HuH-7 (cell line): ENCODE measurements at regions not wholly inside any gene's neighbourhood (a gene's known extent, or its start where the extent isn't known, plus 50 kb on each side); places are given as distances from the start of the nearest gene placed in this dataset.

Experiments used
- DNase-seq: peaks from one replicate; pipeline ENCODE4 v3.0.0; 2011; ENCODE audit warnings: low spot score

DNA sequence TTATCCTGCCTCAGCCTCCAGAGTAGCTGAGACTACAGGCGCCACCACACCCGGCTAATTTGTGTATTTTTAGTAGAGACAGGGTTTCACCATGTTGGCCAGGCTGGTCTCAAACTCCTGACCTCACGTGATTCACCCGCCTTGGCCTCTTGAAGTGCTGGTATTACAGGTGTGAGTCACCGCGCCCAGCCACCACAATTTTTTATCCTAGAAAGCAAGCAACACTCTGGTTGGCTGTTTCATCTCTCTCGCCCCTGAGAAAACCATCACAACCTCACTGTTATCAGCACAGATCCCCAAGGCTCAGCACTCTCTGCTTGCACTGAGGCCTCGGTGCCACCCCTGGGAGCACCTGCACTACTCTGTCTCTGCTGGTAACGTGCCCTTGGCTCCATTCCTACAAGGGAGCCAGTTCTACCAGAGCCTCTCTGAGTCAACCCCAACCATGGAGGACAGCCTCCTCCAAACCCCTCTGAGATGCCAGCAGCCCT, 134.8 kb upstream of the AGAP1 start:
- DNase-seq, result no peak

DNA sequence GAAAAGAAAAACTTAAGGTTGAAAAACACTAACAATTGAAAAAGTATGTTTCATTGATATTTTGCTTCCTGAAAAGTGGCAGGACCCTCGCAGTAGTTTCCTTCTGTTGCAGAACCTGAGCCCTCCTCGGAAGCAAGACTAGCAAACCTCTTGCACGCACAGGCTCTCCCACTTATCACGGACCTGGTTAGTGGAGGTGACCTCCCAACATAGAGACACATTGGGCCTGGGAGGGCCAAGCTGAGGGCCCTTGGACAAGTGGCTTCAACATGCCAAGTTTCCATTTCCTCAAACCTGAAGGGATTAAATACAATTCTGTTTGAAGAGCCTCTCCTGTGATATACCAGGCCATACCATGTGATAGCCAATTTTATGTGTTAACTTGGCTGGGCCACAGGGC, 133.4 kb upstream of the AGAP1 start:
- no peak for DNase-seq

DNA sequence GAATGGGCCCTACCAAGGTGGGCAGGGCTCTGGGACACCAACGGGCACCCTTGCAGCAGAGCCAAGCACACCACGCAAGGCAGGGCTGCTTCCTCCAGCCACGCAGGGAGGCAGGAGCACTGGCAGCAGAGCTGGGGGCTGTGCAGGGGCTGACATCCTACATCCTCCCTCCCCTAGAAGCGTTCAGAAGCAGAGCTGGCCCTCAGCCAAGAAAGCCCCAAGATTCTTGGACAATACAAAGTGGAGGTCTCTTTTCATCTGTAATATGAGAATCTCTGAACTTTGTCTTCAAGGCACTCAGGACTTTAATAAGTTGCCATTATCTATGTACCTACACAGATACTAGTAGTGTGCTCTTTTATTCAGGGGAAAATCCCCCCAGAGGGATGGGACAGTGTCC, 128.1 kb upstream of the AGAP1 start:
- no peak for DNase-seq

DNA sequence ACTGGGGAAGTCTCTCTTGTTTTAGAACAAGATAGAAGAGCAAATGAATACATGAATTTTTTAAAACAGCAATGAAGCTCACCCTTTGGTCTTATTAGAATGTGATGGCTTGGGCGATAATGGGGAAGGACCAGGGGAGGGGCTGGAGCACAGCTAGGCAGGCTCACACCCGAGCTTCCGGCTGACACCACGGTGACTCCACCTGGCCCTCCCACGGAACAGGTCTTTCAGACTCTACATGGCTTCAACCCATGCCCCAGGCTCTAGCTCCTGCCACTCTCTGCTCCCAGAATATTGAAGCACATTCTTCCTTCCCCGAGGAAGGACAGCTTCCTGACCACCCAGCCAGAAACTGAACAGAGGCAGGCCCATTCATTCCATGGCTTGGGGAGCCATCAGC, 127.5 kb upstream of the AGAP1 start:
- DNase-seq, result no peak

DNA sequence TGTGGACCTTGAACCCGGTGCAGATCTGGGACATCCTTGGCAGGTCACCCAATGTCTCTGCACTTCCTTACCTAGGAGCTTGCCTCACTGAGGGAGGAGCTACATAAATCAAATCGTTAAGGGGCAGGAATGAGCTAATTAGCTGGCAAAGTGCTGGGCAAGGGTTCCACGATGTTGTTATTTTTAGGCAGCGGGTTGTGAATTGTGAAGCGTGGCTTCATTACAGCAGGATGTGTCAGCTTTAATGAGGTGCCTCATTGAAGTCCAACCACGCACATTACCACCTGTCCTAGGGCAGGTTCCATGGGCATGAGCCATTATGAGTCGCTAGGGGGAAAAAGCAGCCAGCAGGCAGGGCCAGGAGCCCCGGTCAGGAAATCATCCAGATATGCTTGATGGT, 127.0 kb upstream of the AGAP1 start:
- no peak for DNase-seq

DNA sequence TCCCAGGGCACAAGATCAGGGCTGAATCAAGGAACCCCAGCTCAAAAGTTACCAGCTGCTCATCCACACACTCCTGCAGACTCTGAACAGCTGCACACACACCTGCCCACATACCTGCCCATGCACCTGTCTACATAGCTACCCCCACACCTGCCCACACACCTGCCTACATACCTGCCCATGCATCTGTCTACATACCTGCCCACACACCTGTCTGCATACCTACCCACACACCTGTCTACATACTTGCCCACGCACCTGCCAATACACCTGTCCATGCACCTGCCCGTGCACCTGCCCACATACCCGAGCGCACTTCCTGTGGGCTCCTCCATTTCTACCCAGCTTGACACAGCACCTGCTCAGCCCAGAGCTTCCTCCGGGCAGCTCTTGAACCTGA, 122.8 kb upstream of the AGAP1 start:
- no peak for DNase-seq

DNA sequence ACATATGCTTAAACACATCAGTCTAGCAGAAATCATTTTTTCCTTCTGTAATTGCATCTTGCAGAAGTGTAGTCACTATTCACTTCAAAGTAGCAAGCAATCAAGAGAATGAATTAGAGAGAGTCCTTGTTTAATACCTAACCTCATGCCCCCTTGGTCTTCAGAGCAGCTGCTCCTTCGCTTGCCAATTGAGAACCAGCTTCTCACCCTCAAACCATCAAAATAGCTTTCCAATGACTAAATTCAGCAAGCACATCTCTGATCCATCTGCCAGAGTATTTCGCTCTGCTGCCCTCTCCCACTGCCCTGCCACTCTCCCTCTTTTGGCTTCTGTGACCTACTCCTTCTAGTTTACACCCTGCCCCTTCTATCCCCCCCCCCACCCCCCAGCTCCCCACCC, 120.7 kb upstream of the AGAP1 start:
- no peak for DNase-seq

DNA sequence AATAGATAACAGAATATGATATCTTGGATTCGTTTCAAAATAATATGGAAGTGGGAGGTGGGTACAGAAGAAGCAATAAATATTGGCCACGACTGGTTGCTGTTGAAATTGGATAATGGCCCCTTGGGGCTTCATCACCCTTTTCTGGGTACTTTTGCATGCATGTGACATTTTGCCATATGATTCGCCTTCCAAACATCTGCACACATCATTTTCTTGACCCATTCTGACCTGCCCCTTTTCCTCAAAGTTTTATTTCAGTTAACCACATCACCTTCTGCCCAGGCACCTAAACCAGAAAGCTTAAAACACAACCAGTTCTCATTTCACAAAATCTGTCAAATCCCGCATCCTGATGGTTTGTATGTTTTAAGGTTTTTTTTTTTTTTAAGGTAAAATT, 116.7 kb upstream of the AGAP1 start:
- no peak for DNase-seq

DNA sequence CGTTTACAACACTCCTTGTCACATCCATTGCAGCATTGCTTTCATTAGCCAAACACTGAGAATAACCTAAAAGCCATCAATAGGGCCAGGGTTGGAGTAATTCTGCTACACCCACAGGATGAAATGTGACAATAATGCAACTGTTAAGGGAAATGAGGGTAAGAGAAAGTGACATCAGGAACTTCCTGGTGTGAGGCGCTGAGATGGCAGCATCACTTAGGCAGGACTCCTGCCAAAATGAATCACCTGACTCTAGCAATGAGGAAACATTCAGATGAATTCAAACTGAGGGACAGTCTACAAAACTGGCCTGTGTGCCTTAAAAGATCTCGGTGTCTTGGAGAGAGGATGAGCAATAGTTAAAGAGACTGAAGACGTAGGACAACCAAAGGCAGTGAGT, 115.6 kb upstream of the AGAP1 start:
- no peak for DNase-seq

DNA sequence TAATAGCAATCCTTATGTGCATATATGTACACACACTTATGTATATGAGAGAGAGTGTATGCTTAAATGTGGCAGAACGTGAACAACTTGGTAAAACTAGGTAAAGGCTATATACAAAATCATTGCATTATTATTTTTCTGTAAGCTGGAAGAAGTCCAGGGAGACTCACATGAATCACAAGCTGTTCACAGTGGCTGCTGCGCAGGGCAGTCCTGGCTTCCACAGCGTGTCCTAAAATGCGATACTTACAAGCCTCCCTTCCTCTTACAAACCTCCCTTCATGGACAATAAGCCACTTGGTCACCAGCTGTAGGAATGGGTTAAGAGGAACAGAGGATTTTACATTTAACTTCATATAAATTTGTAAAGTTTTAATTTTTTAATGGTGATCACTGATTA, 114.9 kb upstream of the AGAP1 start:
- no peak for DNase-seq

DNA sequence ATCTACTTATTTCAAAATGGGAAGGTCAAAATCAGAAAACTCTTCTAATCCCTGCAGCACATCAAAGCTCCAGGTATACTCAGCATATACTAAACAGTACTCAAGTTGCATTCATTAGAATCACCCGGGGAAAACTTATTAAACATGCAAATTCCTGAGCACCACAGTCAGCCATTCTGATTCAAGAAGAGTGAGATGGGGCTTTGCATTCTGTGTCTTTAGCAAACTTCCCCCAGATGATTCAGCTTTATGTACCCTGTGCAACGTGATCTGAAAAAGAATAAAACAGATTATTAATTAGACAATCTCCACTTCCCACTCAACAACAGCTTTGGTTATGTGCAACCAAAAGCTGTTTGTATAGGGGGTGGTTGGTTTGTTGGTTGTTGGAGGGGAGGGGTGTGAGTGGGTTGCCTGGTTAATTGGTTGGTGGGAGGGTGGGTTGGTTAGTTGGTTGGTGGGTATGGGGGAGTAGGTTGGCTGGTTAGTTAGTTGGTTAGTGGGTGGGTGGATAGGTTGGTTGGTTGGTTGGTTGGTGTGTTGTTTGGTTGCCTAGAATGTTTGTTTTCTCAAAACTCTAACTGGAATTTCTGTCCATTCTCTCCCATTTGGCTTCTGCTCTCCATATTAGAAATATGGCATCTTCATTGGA, 112.5 kb upstream of the AGAP1 start:
- DNase-seq, result no peak

DNA sequence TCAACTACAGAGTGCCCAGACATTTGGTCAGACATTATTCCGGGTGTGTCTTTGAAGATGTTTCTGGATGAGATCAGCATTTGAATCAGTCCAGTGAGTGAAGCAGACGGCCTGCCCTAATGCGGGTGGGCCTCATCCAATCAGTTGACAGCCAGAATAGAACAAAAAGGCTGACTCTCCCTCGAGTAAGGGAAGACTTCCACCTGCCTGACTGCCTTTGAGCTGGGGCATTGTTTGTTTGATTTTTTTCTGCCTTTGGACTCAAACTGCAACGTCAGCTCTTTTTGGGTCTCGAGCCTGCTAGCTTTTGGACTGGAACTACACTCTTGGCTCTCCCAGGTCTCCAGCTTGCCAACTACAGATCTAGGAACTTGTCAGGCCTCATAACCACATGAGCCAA, 111.7 kb upstream of the AGAP1 start:
- no peak for DNase-seq

DNA sequence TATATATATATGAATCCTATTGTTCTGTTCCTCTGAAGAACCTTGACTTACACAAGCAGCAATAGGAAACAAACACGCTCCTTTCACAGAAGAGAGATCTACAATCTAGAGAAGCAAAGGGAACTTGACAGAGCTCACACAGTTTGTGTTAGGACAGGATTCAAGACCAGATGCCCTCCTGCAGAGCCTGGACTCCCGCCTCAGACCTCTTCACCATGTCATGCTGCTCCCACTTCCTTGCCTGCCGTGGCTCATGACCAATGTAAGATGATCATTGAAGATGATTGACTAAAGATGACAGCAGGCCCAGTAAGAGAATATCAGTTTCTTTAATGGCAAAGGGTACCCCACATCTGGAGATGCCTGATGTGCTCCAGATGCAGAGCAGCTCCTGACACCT, 111.2 kb upstream of the AGAP1 start:
- no peak for DNase-seq

DNA sequence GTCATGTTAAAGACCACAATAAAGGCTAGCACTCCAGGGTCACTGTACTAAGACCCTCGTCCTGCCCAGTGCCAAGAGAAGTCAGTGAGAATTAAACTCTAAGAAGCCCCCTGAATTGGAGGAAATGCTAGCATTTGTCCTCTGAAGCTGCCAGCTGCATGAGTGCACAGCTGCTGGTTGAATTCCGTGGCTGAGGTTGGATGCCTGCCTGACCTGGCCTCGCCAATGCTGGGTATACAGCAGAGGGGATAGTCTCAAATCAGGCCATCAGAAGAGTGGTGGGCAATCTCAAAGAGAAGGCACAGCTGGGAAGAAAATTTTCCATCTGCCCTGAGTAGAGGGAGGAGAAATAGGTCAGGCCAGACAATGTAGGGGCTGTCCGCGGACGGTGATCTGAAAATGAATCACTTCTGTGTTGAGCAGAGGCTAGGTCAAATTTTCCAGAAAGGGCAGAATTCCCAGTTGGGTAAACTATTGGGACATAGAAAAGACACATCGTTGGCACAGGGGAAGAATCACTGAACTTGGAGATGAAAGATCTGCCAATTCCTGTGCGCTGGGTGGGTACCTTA, 110.5 kb upstream of the AGAP1 start:
- DNase-seq, result no peak

DNA sequence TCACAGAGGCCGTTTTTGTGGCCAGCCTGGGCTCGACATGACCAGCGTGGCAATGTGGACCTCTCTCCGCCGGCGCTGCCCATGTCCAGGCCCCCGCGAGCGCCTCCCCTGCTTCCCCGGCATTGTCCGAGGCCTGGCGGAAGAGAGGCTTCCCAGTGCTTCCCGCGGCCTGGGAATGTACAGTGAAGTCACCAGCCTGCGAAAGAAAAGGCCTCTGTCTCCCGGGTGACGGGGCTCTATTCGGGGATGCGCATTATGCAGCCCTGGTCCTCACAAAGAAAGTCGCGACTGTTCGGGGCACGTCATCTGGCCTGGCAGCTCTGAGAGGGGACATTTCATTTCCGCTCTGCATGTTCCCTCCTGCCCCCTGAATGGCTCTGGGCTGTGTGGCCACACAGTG, 109.2 kb upstream of the AGAP1 start:
- no peak for DNase-seq

DNA sequence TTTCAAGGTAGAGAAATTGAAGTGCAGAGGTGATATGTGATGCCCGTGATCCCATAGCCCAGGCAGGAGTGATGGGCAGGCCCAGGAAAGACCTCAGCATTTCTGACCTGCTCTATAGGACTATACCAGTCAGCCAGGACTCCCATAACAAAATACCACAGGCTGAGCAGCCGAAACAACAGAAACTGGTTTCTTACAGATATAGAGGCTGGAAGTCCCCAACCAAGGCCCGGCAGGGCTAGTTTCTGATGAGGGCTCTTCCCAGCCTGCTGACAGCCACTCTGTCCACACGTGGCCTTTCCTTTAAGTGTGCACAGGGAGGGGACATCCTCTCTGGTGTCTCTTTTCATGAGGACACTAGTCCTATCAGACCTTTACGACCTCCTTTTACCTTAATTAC, 104.2 kb upstream of the AGAP1 start:
- DNase-seq, result no peak

DNA sequence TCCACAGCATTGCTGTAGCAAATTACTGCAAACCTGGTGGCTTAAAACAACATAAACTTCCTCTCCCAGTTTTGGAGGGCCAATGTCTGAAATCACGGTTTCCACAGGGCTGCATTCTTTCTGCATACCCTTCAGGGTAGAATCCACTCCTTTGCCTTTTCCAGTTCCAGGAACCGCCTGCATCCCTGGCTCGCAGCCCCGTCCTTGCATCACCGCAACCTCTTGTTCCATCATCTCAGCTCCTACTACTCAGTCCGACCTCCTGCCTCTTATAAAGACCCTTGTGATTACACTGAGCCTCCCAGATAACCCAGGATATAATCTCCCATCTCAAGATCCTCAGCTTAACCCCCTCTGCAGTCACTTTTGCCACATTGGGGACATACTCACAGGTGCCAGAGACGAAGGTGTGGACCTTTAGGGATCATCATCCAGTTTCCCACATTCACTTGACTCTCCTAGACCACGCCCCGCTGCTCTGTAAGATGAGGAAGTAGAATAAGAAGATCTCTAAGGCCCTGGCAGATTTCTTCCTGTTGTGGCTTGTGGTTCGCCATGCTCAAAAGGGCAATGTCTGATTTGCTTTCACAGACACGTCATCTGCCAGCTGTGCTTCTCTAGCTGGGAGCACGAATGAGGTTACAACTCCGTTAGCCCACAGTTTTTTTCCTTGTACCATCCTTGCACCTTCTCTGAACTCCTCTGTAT, 103.6 kb upstream of the AGAP1 start:
- no peak for DNase-seq

DNA sequence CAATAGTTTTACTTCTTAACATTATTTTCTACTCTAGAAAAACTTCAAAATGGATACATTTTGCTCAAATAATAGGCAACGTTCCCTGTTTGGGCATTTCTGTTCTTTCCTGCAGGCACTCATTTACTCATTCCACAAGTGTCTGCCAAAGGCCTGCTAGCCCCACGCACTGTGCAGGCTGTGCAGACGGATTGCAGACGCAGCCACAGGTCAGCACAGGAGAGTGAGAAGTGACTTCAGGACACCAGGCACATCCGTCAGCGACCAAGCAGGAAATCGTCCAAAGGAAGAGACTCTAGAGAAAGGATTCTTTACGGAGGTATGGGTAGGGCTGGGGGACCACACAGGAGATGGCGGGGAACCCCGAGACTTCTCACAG, 103.0 kb upstream of the AGAP1 start:
- DNase-seq, result no peak

DNA sequence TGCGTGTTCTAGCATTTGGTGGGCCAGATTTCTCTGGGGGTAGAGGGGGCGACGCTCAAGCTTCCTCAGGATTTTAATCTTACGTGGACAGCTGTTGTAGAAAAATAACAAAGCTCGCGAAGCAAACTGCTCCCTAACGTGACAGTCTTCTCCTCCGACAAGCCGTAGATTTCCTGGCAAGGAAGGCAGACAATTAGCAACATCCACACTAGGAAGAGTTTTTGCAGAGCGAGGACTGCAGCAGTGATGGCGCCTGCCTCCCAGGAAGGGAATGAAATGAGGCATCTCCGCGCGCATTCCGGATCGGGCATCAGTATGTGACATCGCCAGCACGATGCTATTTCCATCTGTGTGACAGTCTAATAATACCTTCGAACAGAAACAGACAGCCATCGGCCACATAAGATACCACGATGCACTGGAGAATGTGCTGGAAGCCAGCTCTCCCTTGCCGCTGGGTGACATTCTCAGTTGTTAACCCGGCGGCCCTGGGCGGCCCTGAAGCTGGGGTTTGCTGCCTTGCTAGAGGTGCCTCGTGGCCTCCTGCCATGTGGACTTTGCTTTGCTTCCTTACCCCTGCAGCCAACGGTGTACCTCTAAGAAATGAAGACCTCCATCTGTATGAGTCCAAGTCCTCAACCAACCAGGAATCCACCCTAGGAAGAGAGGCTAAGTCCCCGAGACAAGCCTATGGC, 101.8 kb upstream of the AGAP1 start:
- DNase-seq, result no peak

DNA sequence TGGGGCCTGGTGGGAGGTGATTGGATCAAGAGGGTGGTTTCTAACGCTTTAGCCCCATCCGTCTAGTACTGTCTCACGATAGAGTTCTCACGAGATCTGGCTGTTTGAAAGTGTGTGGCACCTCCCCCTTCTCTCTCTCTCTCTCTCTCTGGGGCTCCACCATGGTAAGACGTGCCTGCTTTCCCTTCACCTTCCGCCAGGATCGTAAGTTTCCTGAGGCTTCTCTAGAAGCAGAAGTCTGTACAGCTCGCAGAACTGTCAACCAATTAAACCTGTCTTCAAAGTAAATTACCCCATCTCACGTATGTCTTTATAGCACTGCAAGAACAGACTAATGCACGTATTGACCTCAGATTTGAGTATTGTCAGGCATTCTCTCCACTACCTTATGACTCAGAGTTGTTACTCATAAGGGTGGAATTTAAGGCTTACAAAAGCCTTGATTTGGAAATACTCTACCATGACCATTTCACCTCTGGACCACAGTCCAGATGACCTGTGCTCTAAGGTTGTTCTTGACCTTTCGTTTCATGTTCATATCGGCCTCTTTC, 99.5 kb upstream of the AGAP1 start:
- DNase-seq, result no peak

DNA sequence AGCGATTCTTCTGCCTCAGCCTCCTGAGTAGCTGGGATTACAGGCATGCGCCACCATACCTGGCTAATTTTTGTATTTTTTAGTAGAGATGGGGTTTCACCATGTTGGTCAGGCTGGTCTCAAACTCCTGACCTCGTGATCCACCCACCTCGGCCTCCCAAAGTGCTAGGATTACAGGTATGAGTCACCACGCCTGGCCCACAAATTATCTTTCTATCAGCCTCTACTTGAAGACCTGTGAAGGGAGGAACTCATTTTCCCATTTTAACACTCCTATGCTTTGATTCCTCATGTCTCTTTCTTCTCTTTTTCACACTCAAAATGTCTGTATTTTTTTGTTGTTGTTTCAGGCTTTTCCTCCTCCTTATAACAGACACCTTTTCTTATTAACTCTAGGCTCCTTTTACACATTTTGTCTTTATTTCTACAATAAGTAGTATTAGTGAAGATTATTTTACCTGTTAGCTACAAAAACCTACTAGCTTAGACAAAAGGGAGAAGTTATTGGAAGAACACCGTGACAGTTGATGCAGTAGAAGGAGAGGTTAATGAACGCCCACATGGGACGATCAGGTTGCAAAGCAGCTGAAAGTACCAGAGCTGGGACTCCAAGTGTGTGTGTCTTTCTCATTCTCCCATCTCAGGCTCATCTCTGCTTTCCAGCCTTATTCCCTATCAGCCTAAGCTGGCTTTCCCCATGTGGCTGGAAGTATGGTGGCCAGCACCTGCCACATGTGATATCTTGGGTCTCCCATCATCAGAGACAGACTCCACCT, 97.6 kb upstream of the AGAP1 start:
- DNase-seq, result no peak

DNA sequence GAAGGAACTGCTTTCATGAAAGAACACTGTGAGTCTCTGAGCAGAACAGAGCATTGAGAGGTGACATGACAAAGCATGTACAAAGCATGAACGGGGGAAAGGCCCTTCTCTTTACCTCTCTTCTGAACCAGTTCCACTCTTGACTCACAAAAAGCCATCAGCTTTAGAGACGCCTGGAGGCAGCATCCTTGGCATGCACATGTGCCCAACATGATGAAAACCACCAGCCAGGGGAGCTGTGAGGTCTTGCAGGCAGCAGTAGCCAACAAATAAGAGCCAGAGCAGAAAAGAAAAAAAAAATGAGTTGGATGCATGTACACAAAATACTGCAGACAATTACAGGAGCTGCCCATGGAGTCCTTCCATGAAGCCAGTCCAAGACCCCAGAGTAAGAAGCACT, 95.5 kb upstream of the AGAP1 start:
- no peak for DNase-seq
